Mucosa of gallbladder (tissue), 1 donor: ENCODE measurements at regions not wholly inside any gene's neighbourhood (a gene's known extent, or its start where the extent isn't known, plus 50 kb on each side); places are given as distances from the start of the nearest gene placed in this dataset.

Source experiments
- DNase-seq: peaks from one replicate; pipeline ENCODE4 v3.0.0-alpha.2; 2020; ENCODE audit warnings: low spot score
- donor health status: DM: no; HTN: no; CAD: no.

DNA sequence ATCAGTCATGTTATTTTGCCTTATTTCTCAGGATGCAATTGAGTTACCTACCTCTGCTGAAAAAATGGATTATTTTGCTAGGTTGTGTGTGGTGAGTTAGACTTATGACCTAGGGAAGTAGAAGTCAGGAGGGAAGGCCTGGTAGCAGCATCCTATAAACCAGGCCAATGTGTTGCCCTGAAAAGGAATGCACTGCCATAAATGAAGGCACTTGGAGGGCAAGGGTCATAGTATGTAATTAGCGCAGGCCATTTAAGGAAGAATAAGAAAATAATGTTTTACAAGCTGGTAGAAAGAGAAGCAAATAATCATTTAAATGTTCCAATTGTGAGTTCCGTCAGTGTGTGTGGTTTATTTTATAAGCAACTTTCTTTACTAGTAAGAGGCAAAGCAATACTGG, 698.8 kb downstream of the KCNJ2 start:
- DNase-seq = no peak

DNA sequence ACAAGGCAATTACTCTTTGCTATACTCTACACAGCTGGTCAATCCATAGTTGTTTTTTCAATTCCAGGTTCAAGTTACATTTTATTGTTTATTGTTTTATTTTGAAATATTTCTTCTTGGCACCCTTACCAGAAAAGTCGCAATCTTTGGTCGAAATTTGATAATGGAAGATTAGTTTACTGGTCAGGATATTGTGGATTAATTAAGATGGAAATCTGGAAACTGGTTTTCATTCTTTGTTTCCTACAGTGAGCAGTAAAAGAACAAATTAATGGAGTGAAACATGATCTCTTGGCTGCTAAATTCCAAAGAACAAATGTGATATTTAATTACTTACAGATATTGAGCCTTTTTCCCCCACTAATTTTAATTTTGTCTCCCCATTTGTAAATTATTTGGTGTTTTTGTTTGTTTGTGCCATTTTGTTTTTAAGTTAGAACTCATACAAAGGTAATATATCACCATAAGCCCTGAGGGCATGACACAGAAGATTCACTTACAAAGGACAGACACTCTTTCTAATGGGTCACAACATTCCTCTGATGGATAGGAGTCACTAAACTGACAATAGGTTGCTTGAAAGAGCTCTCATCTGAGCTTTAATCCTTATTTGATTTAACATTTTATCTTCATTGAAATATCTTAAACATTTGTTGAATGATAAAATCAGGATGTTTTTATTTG, 700.2 kb downstream of the KCNJ2 start:
- no peak for DNase-seq

DNA sequence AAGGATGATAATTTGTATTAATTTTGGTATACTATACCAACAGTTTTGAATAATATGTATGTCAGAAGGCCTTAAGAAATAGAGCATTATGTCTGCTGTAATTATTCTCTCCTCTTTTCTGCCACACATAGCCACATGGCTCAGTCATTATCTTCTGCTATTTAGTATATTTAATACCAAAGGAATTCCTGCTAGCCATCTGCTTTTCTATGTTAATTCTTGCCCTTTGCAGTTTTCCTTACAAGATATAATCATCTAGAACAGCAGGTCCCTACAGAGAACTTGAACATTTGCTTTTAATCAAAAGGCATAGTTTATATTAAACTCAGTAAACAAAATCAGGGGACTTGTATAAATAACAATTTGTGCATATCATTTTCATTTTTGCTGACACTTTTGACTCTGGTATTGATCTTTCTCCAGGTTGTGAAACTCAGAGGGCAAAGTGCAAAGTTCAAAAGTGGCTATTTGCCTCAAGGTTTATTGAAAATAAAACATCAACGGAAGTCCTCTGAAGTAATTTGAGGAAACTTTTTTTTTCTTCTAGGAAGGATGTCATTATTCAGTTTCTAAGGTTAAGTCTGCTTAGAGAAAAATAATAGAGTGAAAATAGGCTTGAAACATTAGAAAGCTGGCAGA, 702.0 kb downstream of the KCNJ2 start:
- peak; percentile 46 for DNase-seq

DNA sequence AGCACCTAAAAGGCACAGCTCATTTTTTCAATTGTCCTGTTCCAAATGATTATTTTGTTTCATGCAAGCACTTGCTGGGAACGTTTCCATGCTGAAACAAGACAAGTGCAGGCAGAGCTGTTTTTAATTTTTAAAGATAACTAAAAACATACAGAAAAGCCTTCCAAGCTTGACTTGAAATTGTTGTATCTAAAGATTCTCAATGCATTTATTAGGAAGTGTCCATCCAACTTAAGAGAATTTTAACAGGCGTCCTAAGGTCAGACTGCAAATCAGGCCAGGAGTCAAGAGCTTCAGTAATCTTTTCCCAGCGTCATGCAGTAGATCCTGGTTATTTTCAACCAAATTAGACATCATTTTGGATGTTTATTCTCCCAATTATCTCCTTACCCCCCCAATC, 702.8 kb downstream of the KCNJ2 start:
- DNase-seq = no peak

DNA sequence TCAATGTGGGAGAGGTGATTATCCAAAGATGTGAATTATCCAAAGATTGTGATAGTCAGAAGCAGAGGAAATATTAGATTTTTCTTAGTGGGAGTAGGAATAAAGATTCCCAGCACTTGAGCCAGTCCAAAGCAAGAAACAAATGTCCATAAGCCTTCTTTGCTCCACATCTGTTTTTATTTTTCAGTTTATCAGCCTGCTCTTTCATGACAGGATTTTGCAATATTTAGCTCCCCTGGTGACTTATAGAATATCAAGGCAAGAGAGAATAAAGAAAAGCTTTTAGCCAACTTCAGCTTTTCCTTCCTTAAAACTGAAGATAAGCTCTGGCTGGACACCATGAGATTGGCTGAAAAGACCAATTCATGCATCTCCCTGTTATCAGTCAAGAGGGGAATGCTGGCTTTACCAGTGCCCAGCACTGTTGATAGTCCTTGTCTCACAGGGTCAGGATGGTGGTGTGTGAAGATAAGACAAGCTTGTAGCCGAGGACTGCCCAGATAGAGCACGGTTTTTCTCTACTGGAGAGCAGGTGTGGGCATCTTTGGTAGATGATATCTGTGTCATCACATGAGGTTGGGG, 706.5 kb downstream of the KCNJ2 start:
- DNase-seq = no peak

DNA sequence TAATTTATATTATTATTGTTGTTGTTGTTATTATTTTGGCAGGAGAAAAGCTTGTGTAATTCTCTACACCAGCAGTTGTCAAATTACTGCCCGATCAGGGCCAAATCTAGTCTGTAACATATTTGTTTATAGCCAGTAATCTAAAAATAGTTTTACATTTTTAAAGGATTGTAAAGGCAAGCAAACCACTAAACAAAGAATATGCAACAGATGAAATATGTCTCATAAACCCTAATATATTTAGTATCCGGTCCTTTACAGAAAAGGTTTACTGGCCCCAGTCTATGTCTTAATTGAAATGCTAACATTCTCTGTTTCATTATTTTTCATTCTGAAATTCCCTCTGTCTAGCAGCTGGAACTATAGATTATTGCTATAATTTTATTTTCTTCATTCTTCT, 709.5 kb downstream of the KCNJ2 start:
- no peak for DNase-seq

GRCh38 chr17:70879401-70879800, 710.1 kb downstream of the KCNJ2 start:
- DNase-seq = no peak

DNA sequence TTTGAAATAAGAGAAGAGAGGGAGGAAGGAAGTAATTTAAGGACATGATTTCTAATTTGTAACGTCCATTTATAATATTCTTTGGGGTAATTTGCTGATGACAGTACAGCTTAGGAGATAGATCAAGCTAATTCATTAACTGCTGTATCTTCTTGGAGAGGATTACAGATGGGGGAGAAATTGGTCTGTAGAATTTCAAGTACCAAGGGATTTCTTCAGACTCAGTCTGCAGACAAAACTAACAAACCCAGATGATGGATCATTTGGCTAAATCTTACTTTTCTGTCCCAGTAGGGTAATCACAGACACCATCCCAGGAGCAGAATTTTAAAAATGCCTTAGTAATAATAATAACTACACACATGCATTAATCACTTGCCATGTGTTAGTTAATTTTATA, 711.8 kb downstream of the KCNJ2 start:
- no peak for DNase-seq

- DNase-seq = no peak
Measured at GRCh38 chr17:70882504-70882903, 713.2 kb downstream of the KCNJ2 start.

- DNase-seq = no peak
Measured at GRCh38 chr17:70886648-70887047, 717.3 kb downstream of the KCNJ2 start.

DNA sequence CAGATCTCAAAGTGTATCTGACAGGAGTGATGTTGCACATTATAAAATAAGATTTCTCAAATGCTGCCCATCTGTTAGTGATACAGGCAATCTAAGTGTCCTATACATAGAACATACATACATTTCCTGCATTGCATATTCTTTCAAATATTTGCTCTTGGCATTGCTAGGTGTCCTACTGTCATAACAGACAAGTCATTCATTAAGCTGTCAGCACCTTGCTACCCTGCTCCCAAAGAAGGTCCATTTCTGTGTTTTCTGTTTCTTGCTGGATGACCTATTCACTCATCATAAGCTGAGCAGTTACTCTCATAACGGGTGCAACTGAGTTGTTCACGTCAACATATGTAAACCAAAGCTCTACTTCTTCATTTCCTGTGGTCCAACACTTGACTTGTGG, 719.0 kb downstream of the KCNJ2 start:
- DNase-seq = no peak

DNA sequence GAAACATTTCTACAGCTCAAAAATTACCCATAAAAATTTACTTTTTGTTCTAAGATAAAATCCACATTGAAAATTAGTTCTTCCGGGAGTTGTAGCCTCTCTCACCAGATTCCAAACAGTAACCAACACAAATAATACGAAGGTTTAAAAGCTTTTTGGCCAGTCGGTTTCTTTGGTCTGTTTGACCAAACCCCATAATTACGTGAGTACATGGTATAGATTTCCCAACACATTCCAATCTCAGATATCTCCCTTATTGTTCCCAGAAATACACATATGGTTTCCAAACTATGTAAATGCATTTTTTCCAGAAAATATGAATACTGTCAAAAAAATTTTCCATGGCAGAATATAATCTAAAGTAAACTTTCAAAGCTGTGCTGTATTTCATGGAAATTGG, 722.0 kb downstream of the KCNJ2 start:
- no peak for DNase-seq

DNA sequence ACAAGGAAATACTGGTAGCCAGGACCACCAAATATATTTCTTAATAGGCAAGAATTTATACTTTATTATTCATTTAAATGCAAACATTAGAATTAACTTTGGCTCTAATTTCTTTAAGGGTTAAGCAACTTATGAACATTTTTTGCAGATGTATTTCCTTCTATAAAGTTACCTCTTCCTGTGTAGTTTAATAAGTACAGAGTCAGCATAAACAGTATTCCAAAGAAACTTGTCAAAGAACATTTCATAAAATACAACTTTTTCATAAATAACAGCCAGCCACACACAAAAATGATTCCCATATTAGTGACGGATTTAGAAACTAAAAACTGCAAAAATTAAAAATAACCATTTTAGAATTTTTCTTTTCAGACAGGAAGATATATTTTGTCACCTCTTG, 723.2 kb downstream of the KCNJ2 start:
- DNase-seq = no peak

- DNase-seq = no peak
Measured at GRCh38 chr17:70896843-70897242, 727.5 kb downstream of the KCNJ2 start.

DNA sequence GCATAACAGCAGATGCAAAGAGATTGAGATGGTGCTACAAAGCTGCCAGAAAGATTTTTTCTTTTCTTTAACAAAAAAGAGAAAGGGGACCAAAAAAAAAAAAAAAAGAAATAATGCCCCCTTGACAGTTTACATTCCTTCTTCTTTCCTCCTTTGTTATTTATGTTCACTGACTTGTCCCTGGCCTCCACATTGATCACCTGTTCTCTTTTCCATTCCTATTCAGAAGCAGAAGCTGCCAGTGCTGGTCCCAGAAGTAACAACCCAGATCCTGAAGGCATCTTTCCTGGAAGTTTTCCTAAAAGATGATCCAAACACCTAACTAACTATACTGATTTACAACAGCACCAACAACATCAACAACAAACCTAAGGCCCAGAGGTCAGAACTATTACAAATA, 728.1 kb downstream of the KCNJ2 start:
- no peak for DNase-seq

DNA sequence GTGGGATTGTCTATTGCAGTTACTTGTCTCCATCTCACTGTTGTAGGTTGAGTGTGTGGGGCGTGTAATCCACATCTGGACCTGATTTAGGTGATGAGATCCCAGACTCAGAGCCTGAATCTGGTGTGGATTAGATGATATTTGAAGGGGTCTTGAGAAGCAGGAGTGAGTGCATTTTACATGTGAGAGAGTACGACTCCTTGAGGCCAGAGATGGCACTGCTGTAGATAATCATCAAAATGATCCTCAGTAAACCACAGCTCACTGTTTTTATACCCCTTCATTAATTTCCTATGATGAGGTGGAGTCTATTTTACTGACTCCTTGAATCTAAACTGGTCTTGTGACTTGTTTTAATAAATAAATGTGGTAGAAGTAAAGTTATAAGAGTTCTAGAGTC, 732.5 kb downstream of the KCNJ2 start:
- no peak for DNase-seq

DNA sequence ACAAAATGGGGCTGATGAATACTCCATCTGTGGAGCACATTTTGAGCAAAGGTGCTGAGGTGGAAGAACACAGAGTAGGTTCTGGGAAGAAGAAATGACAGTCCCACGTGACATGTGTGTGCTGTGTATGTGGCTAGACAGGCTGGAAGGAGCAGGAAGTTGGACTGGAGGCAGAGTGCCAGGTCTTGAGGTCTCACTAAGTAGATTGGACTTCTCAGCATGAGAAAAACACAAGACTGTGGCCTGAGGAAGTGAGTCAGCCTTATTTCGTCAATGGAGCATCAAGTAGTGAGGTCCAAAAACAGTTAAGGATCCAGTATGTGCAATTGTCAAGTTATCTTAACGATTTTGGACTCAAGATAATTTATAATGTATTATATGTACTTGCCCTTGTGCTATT, 736.5 kb downstream of the KCNJ2 start:
- peak; percentile 64 for DNase-seq

DNA sequence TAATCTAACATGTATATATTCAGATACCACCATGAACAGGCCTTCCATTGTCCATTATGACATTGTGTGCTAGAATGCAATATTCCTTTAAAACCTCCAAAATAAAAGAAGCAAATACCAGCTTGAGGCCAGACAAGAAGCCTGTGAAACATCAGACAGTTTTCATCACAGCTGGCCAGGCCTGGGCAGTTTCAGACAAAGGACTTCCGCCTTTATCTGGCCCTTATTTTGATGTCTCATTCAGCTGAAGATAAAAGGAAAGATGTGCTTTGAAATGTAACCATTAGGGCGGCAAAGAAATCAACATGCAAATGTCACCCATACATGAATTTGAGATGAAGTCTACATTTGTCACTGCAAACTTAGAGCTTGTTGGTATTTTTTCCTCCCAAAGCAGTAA, 737.5 kb downstream of the KCNJ2 start:
- DNase-seq = peak; percentile 37

DNA sequence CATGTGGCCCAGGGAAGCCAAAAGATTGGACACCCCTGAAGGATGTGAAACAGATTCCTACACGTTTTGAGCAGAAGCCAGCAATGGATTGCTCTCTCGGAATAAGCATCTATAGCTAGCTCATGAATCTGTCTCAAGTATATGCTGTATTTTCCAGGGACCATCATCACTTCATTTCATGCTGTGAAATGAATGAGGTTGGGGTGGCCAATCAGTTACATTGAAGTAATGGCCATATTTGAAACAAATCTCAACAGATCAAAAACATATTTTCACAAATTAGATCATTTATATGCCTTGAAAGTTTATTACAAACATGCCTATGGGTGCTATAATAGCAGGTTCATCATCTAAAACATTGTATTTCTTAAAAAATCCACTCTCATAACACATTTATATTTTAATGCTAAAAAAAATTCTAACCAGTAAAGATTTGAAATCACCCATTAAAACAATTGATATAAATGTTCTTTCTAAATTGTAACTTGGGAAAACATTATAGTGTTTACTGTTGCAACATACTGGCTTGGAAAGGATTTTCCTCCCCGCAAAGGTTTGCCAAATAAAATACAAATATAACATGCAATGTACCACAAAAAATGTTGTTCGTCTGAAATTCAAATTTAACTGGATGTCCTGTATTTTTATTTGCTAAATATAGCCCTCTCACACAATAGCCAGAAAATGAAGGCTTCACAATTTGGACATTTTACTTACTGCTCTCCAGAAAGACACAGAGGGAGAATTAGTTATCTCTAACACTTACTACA, 743.6 kb downstream of the KCNJ2 start:
- DNase-seq = no peak

DNA sequence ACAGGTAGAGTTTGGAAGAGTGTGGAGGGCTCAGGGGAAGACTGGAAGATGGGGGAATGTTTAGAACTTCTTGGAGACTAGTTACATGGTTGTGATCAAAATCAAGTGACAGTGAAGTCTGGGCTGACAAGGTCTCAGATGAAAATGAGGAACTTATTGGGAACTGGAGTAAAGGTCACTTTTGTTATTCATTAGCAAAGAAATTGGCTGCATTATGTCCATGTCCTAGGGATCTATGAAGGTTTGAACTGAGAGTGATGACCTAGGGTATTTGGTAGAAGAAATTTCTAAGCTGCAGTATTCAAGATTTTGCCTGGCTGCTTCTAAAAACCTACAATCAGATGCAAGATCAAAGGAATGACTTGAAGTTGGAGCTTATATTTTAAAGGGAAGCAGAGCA, 747.1 kb downstream of the KCNJ2 start:
- DNase-seq = no peak

DNA sequence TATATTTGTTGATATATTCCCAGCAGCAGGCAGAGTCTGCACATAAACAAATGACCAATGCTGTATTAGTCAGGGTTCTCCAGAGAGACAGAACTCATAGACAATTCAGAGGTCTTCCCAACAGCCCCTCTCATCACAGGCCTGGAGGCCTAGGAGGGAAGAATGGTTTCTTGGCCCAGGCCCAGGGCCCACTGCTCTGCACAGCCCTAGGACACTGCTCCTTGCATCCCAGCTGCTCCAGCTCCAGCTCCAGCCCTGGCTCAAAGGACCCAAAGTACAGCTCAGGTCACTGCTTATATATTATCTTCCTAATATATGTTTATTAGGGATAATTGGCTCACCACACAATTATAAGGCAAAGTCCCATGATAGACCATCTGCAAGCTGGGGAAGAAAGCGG, 749.9 kb downstream of the KCNJ2 start:
- DNase-seq = no peak

DNA sequence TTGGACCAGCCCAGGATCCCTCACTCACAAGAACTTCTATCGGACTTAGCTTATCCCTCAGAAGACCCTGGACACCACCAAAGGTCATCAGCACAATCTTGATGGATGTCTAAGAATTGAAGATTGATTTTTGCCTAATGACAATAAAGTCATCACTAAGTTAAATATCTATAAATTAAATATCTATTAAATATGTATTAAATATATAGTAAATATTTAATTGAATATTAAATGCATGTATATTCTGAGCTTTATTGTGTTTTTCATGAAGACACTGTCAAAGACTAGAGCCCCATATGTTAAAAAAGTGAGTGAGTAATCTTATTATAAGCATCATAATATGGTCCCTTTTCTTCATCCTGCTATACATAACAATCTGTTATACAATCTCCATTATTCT, 751.1 kb downstream of the KCNJ2 start:
- DNase-seq = no peak

- no peak for DNase-seq
Measured at GRCh38 chr17:70922268-70922667, 752.9 kb downstream of the KCNJ2 start.
